ENCODE measurements at regions not wholly inside any gene's neighbourhood (a gene's known extent, or its start where the extent isn't known, plus 50 kb on each side); places are given as distances from the start of the nearest gene placed in this dataset.

GRCh38 chr6:125434760-125435159 is 133.0 kb upstream of the HDDC2 start:
- no peak for TF ChIP-seq CTCF (IDR thresholded peaks at IDR 0.05)
- no peak for TF ChIP-seq POLR2A (IDR thresholded peaks at IDR 0.05)
